ENCODE measurements at regions not wholly inside any gene's neighbourhood (a gene's known extent, or its start where the extent isn't known, plus 50 kb on each side); places are given as distances from the start of the nearest gene placed in this dataset.

GRCh38 chr3:181565416-181565815, 146.3 kb upstream of the SOX2 start:
- no peak for TF ChIP-seq SIN3A (IDR thresholded peaks at IDR 0.05; ENCODE audit: borderline replicate concordance, insufficient read depth, low read length)
- no peak for TF ChIP-seq POLR2AphosphoS5 (IDR thresholded peaks at IDR 0.05; ENCODE audit: low read depth, low read length)
- no peak for TF ChIP-seq TAF1 (IDR thresholded peaks at IDR 0.05; ENCODE audit: borderline replicate concordance, insufficient read depth, low read length)
- TF ChIP-seq REST (IDR thresholded peaks at IDR 0.05; ENCODE audit: insufficient read depth in 1 of 2, low read depth in 2 of 2, low read length in 2 of 2), result no peak
- no peak for TF ChIP-seq FOXP2 (optimal IDR thresholded peaks at IDR 0.05; ENCODE audit: borderline replicate concordance, extremely low read depth, extremely low read length, insufficient read depth)

All from PFSK-1 (cell line).